Fibroblast of lung (primary cell): ENCODE measurements at regions not wholly inside any gene's neighbourhood (a gene's known extent, or its start where the extent isn't known, plus 50 kb on each side); places are given as distances from the start of the nearest gene placed in this dataset.

Experiments
- DNase-seq, 2 donors: peaks; one replicate each; pipeline versions ENCODE4 v3.0.0 to v3.0.0-alpha.2; 2010; ENCODE audit warnings: low read depth in 2 of 2
- H2AFZ ChIP-seq: 2 replicates; pipeline ENCODE4 v1.5.1; 2012; ENCODE audit warnings: low read length, control low read depth, inconsistent platforms
- H3K27ac ChIP-seq: 2 replicates; pipeline ENCODE4 v1.5.1; 2011; ENCODE audit warnings: low read length, control low read depth; ENCODE audit not compliant: insufficient read depth
- H3K27me3 ChIP-seq: 2 replicates; pipeline ENCODE4 v1.5.1; 2011; ENCODE audit warnings: mild to moderate bottlenecking, low read length; ENCODE audit not compliant: control insufficient read depth, insufficient read depth
- H3K36me3 ChIP-seq: 2 replicates; pipeline ENCODE4 v1.5.1; 2011; ENCODE audit warnings: low read length; ENCODE audit not compliant: control insufficient read depth, insufficient read depth
- H3K4me1 ChIP-seq: 2 replicates; pipeline ENCODE4 v1.5.1; 2011; ENCODE audit warnings: low read length; ENCODE audit not compliant: control insufficient read depth, insufficient read depth; ENCODE audit errors: extremely low read depth
- H3K4me2 ChIP-seq: 2 replicates; pipeline ENCODE4 v1.5.1; 2011; ENCODE audit warnings: low read length, control low read depth; ENCODE audit not compliant: insufficient read depth; ENCODE audit errors: extremely low read depth
- H3K4me3 ChIP-seq, 4 experiments: fragments of 200-600 bp in 1 of 4; sonication (generic) in 1 of 4; replicated peaks in 1 of 4; 2 replicates each; pipeline ENCODE4 v1.5.1; 2011 to 2016; ENCODE audit warnings: low read length in 4 of 4, low read depth in 3 of 4, mild to moderate bottlenecking in 3 of 4, control low read depth in 2 of 4, inconsistent platforms in 1 of 4, mixed read lengths in 1 of 4; ENCODE audit not compliant: insufficient read depth in 1 of 4; ENCODE audit errors: control extremely low read depth in 1 of 4
- H3K79me2 ChIP-seq: 2 replicates; pipeline ENCODE4 v1.5.1; 2012; ENCODE audit warnings: mild to moderate bottlenecking, low read length, inconsistent platforms; ENCODE audit not compliant: control insufficient read depth, insufficient read depth
- H3K9ac ChIP-seq: 2 replicates; pipeline ENCODE4 v1.5.1; 2011; ENCODE audit warnings: mild to moderate bottlenecking, low read length, control low read depth; ENCODE audit not compliant: insufficient read depth
- H3K9me3 ChIP-seq: 2 replicates; pipeline ENCODE4 v1.5.1; 2012; ENCODE audit warnings: low read depth, low read length; ENCODE audit not compliant: control insufficient read depth, insufficient read depth
- H4K20me1 ChIP-seq: 2 replicates; pipeline ENCODE4 v1.5.1; 2011; ENCODE audit warnings: low read length; ENCODE audit not compliant: control insufficient read depth, insufficient read depth; ENCODE audit errors: extremely low read depth
- CTCF ChIP-seq, 2 donors: IDR thresholded peaks in 1 of 2; conservative IDR thresholded peaks in 1 of 2; 1 replicate in 1 of 2; 2 replicates in 1 of 2; pipeline ENCODE4 v1.5.1; 2011 to 2012; ENCODE audit warnings: low read length in 2 of 2, control low read depth in 1 of 2, inconsistent platforms in 1 of 2, low read depth in 1 of 2, mild to moderate bottlenecking in 1 of 2
- EZH2 ChIP-seq: IDR thresholded peaks from 2 replicates; pipeline ENCODE4 v1.5.1; 2012; ENCODE audit warnings: low read length, control low read depth, mild to moderate bottlenecking; ENCODE audit errors: missing control alignments

- H3K9ac ChIP-seq, result no peak overlapping the region
- no peaks in the 10 kb centered on the region for H4K20me1 ChIP-seq
- H3K4me1 ChIP-seq, result no peaks in the 10 kb centered on the region
- no peaks in the 10 kb centered on the region for H3K27me3 ChIP-seq
- no peaks in the 10 kb centered on the region for H3K79me2 ChIP-seq
- H3K36me3 ChIP-seq, result no peaks in the 10 kb centered on the region
- no peak overlapping the region for H3K27ac ChIP-seq
- H2AFZ ChIP-seq, result no peak overlapping the region
- DNase-seq, result no peak
- H3K4me2 ChIP-seq, result no peak overlapping the region
- H3K9me3 ChIP-seq, result no peaks in the 10 kb centered on the region
- no peak overlapping the region for H3K4me3 ChIP-seq
- no peak for TF ChIP-seq CTCF (conservative IDR thresholded peaks at IDR 0.05 in 1 of 2, IDR thresholded peaks at IDR 0.05 in 1 of 2; ENCODE audit: low read depth in 1 of 2, low read length in 2 of 2)
- TF ChIP-seq EZH2, result no peak
Observed at GRCh38 chr10:71157435-71157834, 54.9 kb upstream of the UNC5B start.

- Histone ChIP-seq H2AFZ (no peak overlapping the region), H3K4me1 (no peaks in the 10 kb centered on the region), H3K27ac (no peak overlapping the region), H3K4me3 (no peak overlapping the region), H3K9ac (no peak overlapping the region), H3K9me3 (no peaks in the 10 kb centered on the region), H4K20me1 (no peaks in the 10 kb centered on the region), H3K4me2 (no peak overlapping the region), H3K27me3 (no peaks in the 10 kb centered on the region), H3K36me3 (no peaks in the 10 kb centered on the region), H3K79me2 (no peaks in the 10 kb centered on the region)
- DNase-seq, result no peak
- TF ChIP-seq EZH2, result no peak
- TF ChIP-seq CTCF (conservative IDR thresholded peaks at IDR 0.05 in 1 of 2, IDR thresholded peaks at IDR 0.05 in 1 of 2; ENCODE audit: low read depth in 1 of 2, low read length in 2 of 2), result no peak
Observed at GRCh38 chr10:71158251-71158650, 54.1 kb upstream of the UNC5B start.

- Histone ChIP-seq H3K27me3 (no peaks in the 10 kb centered on the region), H3K36me3 (no peaks in the 10 kb centered on the region), H3K4me3 (no peak overlapping the region), H3K4me1 (no peaks in the 10 kb centered on the region), H3K79me2 (no peaks in the 10 kb centered on the region), H3K4me2 (no peak overlapping the region), H2AFZ (no peak overlapping the region), H4K20me1 (no peaks in the 10 kb centered on the region), H3K27ac (no peak overlapping the region), H3K9me3 (no peaks in the 10 kb centered on the region), H3K9ac (no peak overlapping the region)
- no peak for TF ChIP-seq CTCF (conservative IDR thresholded peaks at IDR 0.05 in 1 of 2, IDR thresholded peaks at IDR 0.05 in 1 of 2; ENCODE audit: low read depth in 1 of 2, low read length in 2 of 2)
- no peak for TF ChIP-seq EZH2
- DNase-seq, result no peak
Observed at GRCh38 chr10:71158902-71159301, 53.5 kb upstream of the UNC5B start.
